HEK293T (cell line): ENCODE measurements at regions not wholly inside any gene's neighbourhood (a gene's known extent, or its start where the extent isn't known, plus 50 kb on each side); places are given as distances from the start of the nearest gene placed in this dataset.

Experiments
- ARNT ChIP-seq: fragments of 450-650 bp; IDR thresholded peaks from 2 replicates; pipeline ENCODE4 v1.6.1; 2017; ENCODE audit warnings: mild to moderate bottlenecking
- ELF4 ChIP-seq: fragments of 450-650 bp; IDR thresholded peaks from 2 replicates; pipeline ENCODE4 v1.6.1; 2017; ENCODE audit warnings: antibody characterized with exemption
- FOXM1 ChIP-seq: fragments of 450-650 bp; IDR thresholded peaks from 2 replicates; pipeline ENCODE4 v1.6.1; 2017; ENCODE audit warnings: mild to moderate bottlenecking, borderline replicate concordance
- HDGF ChIP-seq: fragments of 450-650 bp; IDR thresholded peaks from 2 replicates; pipeline ENCODE4 v1.6.1; 2017; ENCODE audit warnings: antibody characterized with exemption, borderline replicate concordance

- no peak for TF ChIP-seq ELF4
- no peak for TF ChIP-seq ARNT
- TF ChIP-seq FOXM1: no peak
- no peak for TF ChIP-seq HDGF
Measured at GRCh38 chr4:149993030-149993429, 85.2 kb upstream of the DCLK2 start.
